ENCODE measurements at regions not wholly inside any gene's neighbourhood (a gene's known extent, or its start where the extent isn't known, plus 50 kb on each side); places are given as distances from the start of the nearest gene placed in this dataset.
"Not testable (repeated sequence)": the region's sequence is repeated elsewhere in the genome, so short reads cannot be mapped to it uniquely, and the experiment has no call there.

DNA sequence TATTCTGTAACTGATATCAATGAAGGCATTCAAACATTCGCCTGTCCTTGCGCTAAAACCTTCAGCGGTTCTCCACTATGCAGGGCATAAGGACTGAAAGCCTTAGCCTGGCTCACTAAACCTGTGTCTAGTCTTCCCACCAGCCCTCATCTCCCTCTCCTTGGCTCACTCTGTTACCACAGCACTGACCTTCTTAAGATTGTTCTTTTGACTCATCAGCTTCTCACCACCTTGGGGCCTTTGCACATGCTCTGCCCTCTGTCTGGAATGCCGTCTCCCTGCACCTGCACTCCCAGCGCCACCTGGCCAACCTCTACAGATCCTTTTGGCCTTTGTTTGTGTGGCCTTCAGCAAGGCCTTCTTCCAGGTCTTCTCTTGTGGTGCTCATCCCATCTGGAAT lies 131.8 kb upstream of the IER5L start:
- H3K27ac ChIP-seq, result no peak overlapping the region
- POLR2A ChIA-PET (ENCODE audit: low non-redundant PET), result no interaction called here
- DNase-seq (ENCODE audit: low spot score), result no peak
- CTCF ChIA-PET, result no interaction called here
- TF ChIP-seq, protein P1, sequence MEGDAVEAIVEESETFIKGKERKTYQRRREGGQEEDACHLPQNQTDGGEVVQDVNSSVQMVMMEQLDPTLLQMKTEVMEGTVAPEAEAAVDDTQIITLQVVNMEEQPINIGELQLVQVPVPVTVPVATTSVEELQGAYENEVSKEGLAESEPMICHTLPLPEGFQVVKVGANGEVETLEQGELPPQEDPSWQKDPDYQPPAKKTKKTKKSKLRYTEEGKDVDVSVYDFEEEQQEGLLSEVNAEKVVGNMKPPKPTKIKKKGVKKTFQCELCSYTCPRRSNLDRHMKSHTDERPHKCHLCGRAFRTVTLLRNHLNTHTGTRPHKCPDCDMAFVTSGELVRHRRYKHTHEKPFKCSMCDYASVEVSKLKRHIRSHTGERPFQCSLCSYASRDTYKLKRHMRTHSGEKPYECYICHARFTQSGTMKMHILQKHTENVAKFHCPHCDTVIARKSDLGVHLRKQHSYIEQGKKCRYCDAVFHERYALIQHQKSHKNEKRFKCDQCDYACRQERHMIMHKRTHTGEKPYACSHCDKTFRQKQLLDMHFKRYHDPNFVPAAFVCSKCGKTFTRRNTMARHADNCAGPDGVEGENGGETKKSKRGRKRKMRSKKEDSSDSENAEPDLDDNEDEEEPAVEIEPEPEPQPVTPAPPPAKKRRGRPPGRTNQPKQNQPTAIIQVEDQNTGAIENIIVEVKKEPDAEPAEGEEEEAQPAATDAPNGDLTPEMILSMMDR (conservative IDR thresholded peaks at IDR 0.05; ENCODE audit: low read depth), result no peak

DNA sequence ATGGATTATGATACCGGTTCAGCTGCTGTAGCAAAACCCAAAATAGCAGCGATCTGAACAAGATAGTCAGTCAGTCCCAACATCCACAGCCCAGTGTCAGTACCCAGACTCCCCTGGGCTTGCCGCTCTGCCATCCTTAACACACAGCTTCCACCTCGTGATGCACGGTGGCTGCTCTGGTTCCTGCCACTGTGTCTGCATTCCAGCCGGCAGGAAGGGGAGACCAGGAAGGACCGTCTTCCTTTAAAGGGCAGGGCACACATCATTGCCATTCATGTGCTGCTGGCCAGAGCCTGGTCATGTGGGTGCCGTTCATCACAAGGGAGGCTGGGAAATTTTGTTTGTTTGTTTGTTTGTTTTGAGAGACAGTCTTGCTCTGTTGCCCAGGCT lies 131.0 kb upstream of the IER5L start:
- POLR2A ChIA-PET (ENCODE audit: low non-redundant PET), result no interaction called here

DNA sequence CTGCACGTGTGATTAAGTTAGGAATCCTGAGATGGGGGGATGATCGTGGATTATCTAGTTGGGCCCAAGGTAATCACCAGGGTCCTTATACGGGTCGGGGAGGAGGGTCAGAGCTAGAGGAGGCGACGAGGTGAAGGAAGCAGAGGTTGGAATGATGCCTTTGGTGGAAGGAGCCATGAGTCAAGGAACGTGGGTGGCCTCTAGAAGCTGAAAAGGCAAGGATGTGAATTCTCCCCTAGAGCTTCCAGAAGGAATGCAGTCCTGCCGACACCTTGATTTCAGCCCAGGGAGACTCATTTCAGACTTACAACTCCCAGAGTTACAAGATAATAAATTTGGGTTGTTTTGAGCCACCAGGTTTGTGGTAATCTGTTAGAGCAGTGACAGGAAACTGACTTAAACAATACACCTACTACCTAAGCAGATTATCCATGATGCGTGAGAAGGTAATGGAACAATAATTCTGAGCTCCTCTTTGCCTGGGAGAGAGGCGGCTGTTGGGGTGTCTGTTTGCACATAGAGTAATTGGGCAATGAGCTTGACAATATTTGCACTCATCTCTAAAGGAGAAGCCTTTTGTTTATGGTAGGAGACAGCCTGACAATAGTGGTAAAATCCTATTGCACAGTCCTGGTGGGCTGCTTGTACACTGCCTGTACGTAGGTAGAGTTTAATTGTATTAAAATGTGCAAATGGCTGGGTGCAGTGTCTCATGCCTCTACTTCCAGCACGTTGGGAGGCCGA lies 129.3 kb upstream of the IER5L start:
- TF ChIP-seq, protein P1 (conservative IDR thresholded peaks at IDR 0.05; ENCODE audit: low read depth), result no peak
- CTCF ChIA-PET, result interaction anchor here (0.6 to 0.8 kb wide), 2 partner anchors 82 to 169 kb away, joined by 3 read pairs; no protein-coding TSS in a partner anchor
- no peak for DNase-seq (ENCODE audit: low spot score)
- H3K27ac ChIP-seq, result no peak overlapping the region
- POLR2A ChIA-PET (ENCODE audit: low non-redundant PET), result no interaction called here

More for the DNA sequence above, 131.0 kb upstream of the IER5L start:
- CTCF ChIA-PET, result interaction anchor here (0.6 kb wide), 1 partner anchor 101 kb away, joined by 3 read pairs; no protein-coding TSS in a partner anchor
- no peak overlapping the region for H3K27ac ChIP-seq
- TF ChIP-seq, protein P1 (conservative IDR thresholded peaks at IDR 0.05; ENCODE audit: low read depth), result no peak
- no peak for DNase-seq (ENCODE audit: low spot score)

DNA sequence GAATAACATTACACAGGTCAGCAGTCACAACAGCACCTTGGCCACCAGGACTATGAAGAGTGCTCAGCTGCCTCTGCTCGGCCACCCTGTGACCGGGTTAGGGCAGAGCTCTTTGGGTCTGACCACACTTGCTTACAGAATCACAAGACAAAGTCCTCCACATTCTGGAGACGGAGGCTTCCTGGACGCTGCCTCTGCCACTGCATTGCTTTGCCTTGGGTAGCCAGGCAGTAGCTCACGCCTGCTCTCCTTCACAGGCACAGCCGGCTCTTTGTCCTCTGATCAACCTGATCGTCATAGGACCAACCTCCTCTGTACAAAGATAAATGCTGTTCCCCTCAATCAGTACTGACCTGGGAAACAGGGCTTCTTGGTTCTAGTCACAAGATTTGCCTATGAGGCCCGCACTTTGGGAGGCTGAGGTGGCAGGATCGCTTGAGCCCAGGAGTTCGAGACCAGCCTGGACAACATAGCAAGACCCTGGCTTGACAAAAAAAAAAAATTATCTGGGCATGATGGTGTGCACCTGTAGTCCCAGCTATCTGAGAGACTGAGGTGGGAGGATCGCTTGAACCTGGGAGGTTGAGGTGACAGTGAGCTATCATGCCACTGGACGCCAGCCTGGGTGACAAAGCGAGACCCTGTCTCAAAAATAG lies 128.4 kb upstream of the IER5L start:
- ChIA-PET CTCF (no interaction called here), POLR2A (ENCODE audit: low non-redundant PET) (no interaction called here)
- H3K27ac ChIP-seq, result no peak overlapping the region
- no peak for DNase-seq (ENCODE audit: low spot score)
- TF ChIP-seq, protein P1 (conservative IDR thresholded peaks at IDR 0.05; ENCODE audit: low read depth), result no peak

DNA sequence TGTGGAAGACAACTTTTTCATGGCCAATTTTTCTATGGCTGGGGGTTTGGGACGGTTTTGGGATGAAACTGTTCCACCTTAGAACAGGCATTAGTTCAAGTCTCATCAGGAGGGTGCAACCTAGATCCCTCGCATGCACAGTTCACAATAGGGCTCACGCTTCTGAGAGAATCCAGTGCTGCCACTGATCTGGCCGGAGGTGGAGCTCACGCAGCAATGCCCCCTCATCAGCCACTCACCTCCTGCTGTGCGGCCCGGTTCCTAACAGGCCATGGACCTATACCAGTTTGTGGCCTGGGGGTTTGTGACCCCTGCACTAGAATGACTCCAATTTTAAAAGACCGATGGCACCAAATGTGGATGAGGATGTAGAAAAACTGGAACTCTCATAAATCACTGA lies 127.2 kb upstream of the IER5L start:
- TF ChIP-seq, protein P1 (conservative IDR thresholded peaks at IDR 0.05; ENCODE audit: low read depth), result no peak
- H3K27ac ChIP-seq, result no peak overlapping the region
- POLR2A ChIA-PET (ENCODE audit: low non-redundant PET), result no interaction called here
- CTCF ChIA-PET, result no interaction called here
- no peak for DNase-seq (ENCODE audit: low spot score)

DNA sequence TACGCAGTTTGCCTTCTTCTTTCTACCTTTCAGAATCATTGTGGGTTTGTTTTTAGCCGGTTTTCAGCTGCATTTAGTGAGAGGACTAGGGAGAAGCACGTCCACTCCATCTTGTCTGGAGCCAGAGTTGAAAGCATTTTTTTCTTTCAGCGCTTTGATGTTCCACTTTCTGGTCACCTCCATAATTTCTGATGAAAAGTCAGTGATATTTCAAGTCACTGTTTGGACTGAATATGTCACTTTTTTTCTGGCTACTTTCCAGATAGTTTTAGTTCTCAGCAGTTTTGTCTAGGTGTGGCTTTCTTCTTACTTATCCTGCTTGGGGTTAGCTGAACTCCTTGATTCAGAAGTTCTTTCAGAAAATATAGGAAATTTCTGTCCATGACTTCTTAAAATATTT lies 123.9 kb upstream of the IER5L start:
- TF ChIP-seq, protein P1 (conservative IDR thresholded peaks at IDR 0.05; ENCODE audit: low read depth), result no peak
- ChIA-PET POLR2A (ENCODE audit: low non-redundant PET) (no interaction called here), CTCF (no interaction called here)
- no peak for DNase-seq (ENCODE audit: low spot score)
- H3K27ac ChIP-seq, result no peak overlapping the region

DNA sequence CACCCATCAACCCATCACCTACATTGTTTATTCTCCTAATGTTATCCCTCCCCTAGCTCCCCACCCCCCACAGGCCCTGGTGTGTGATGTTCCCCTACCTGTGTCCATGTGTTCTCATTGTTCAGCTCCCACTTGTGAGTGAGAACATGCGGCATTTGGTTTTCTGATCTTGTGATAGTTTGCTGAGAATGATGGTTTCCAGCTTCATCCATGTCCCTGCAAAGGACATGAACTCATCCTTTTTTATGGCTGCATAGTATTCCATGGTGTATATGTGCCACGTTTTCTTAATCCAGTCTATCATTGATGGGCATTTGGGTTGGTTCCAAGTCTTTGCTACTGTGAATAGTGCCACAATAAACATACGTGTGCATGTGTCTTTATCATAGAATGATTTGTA lies 118.1 kb upstream of the IER5L start:
- H3K27ac ChIP-seq; POLR2A ChIA-PET (ENCODE audit: low non-redundant PET); CTCF ChIA-PET: not testable (repeated sequence)

More for the DNA sequence above, 118.1 kb upstream of the IER5L start:
- DNase-seq (ENCODE audit: low spot score), result not testable (repeated sequence)
